Heart right ventricle (tissue), 16 donors: ENCODE measurements at regions not wholly inside any gene's neighbourhood (a gene's known extent, or its start where the extent isn't known, plus 50 kb on each side); places are given as distances from the start of the nearest gene placed in this dataset.

Experiments
- ATAC-seq, 8 donors: fragments of 200-7000 bp; cut with Tn5 transposase; one replicate each; pipeline ENCODE4 v1.9.1; 2020; ENCODE audit warnings: mild to moderate bottlenecking in 8 of 8, moderate library complexity in 8 of 8, moderate number of reproducible peaks in 1 of 8
- DNase-seq, 2 donors: peaks; one replicate each; pipeline ENCODE4 v3.0.0-alpha.2; 2020
- H3K27ac ChIP-seq, 10 donors: fragments of 200-600 bp; sonication (generic) in 2 of 10; one replicate each; pipeline versions ENCODE4 v1.5.0 to v1.8.0; 2020 to 2022; ENCODE audit warnings: mild to moderate bottlenecking in 3 of 10
- H3K27me3 ChIP-seq, 7 donors: fragments of 200-600 bp; one replicate each; pipeline ENCODE4 v1.8.0; 2021 to 2022; ENCODE audit warnings: mild to moderate bottlenecking in 2 of 7
- H3K36me3 ChIP-seq, 9 donors: fragments of 200-600 bp; sonication (generic) in 1 of 9; one replicate each; pipeline versions ENCODE4 v1.5.0 to v1.8.0; 2020 to 2022; ENCODE audit warnings: mild to moderate bottlenecking in 2 of 9
- H3K4me1 ChIP-seq, 9 donors: fragments of 200-600 bp; sonication (generic) in 1 of 9; one replicate each; pipeline versions ENCODE4 v1.5.0 to v1.8.0; 2020 to 2022; ENCODE audit warnings: mild to moderate bottlenecking in 4 of 9
- H3K4me3 ChIP-seq, 10 donors: fragments of 200-600 bp; sonication (generic) in 2 of 10; one replicate each; pipeline versions ENCODE4 v1.5.0 to v1.8.0; 2020 to 2022; ENCODE audit warnings: mild to moderate bottlenecking in 7 of 10, moderate library complexity in 2 of 10
- H3K9me3 ChIP-seq, 11 donors: fragments of 200-600 bp in 10 of 11; sonication (generic) in 2 of 11; one replicate each; pipeline versions ENCODE4 v1.5.0 to v1.8.0; 2013 to 2022; ENCODE audit warnings: mild to moderate bottlenecking in 2 of 11, control low read depth in 1 of 11, moderate library complexity in 1 of 11
- WGBS, 2 donors: extraction: QIAGEN DNeasy Blood & Tissue Kit; methylation state at CpG; one replicate each; pipeline ENCODE4 v1.1.7; 2013; ENCODE audit warnings: inconsistent platforms in 1 of 2; 5-methylcytosine and 5-hydroxymethylcytosine counted together
- intact Hi-C, 10 donors: fragments of 100-400 bp; cut with DNase I; formaldehyde crosslinking; loops; one replicate each; pipeline versions ENCODE4 v1.11.1 to v1.14.2; 2022
- TF ChIP-seq, protein P1 (sequence below), 9 donors: fragments of 200-600 bp; sonication (generic) in 2 of 9; IDR thresholded peaks; one replicate each; pipeline versions ENCODE4 v1.5.0 to v1.8.0; 2021 to 2022; ENCODE audit warnings: antibody characterized with exemption in 9 of 9, mild to moderate bottlenecking in 5 of 9, moderate library complexity in 1 of 9
- donor health status: Arrhythmogenic right ventricular cardiomyopathy.
- donor health status: ischemic (EF 13 %, LVEDD 7.1; RV severe dilation, severe dysfunction).
- donor health status: healthy with polysubstance abuse.
- donor health status: DM: no; HTN: yes; CAD: no.
- donor health status: DM: no; HTN: no; CAD: no.
- donor health status: ischemic (EF 25% LVEDD 6.9; RV normal size, moderate dysfunction).
- donor health status: ischemic (EF 25% LVEDD 5.7; RV mildly dilated, moderate dysfunction).
- donor health status: healthy.
- donor health status: DM: yes; HTN: yes; CAD: no.
- donor health status: Ischemic cardiomyopathy.
- donor health status: ischemic (EF 35%, LVEDD 5.7; RV mildly dilated, moderate dysfunction).
- donor health status: nonischemic (EF 11% LVEDD 7.7; RV severe dilation, severe dysfunction).
- donor health status: DM: yes; HTN: yes; CAD: no.
- donor health status: PGD.
- donor health status: ischemic (EF 29% LVEDD 5.4; RV normal size, mild dysfunction).
- donor health status: nonischemic (EF 23%, LVEDD 6.1; RV moderate dilation, normal function).

DNA sequence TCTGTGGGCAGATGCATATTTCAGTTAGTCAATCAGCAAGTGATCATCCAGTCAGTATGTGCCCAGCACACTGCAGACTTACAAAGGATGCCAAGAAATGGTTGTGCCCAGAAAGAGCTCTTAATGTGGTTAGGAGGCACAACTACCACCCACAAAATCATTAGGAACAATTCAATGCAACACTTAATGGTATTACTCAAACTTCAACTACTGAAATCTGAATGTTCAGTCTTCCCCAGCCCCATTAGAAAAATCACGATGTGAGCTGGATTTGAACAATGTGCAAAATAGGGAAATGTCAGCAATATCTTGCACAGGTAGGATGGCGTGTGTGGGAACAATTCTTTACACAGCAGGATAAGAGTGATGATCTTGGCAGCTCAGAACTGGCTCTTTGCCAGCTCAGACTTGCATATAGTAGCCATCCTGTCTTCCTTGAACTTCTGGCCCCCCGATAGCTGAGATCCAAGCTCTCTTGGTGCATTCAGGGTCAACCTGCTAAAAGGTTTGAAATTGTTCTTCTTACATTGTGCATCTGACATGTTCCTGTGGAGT is 556.7 kb upstream of the HTR1E start:
- no peak overlapping the region for H3K27ac ChIP-seq
- no peak overlapping the region for H3K4me3 ChIP-seq
- no peak for DNase-seq
- H3K9me3 ChIP-seq = peaks cover 0 to 9% (median 3%) of the 10 kb centered on the region in 11 donors
- no peak for ATAC-seq
- no peaks in the 10 kb centered on the region for H3K36me3 ChIP-seq
- WGBS, 2 donors = 83 to 84% methylated on average over 3 of the region's 3 CpGs
- no peaks in the 10 kb centered on the region for H3K27me3 ChIP-seq
- intact Hi-C loops = no loop called here
- no peaks in the 10 kb centered on the region for H3K4me1 ChIP-seq
- TF ChIP-seq, protein P1, sequence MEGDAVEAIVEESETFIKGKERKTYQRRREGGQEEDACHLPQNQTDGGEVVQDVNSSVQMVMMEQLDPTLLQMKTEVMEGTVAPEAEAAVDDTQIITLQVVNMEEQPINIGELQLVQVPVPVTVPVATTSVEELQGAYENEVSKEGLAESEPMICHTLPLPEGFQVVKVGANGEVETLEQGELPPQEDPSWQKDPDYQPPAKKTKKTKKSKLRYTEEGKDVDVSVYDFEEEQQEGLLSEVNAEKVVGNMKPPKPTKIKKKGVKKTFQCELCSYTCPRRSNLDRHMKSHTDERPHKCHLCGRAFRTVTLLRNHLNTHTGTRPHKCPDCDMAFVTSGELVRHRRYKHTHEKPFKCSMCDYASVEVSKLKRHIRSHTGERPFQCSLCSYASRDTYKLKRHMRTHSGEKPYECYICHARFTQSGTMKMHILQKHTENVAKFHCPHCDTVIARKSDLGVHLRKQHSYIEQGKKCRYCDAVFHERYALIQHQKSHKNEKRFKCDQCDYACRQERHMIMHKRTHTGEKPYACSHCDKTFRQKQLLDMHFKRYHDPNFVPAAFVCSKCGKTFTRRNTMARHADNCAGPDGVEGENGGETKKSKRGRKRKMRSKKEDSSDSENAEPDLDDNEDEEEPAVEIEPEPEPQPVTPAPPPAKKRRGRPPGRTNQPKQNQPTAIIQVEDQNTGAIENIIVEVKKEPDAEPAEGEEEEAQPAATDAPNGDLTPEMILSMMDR (IDR thresholded peaks at IDR 0.05) = no peak

DNA sequence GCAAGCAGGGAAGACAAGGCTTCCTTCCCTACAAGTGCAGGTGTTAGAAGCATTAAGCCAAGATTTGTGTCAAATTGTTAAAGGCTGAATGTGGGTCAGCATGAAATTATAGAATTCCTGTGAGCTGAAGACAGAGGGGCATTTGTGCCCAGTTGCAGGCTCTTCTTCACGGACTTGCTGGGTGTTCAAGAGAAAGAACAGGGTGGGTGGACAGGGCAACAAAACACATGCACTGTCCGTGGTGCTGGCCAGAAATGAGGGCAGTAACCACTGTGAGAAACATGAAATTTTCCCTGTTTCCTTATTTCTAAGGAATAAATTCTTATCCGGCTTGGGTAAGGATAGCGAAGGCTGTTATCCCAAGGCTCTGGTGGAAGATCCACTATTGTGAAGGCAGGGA is 579.5 kb upstream of the HTR1E start:
- Histone ChIP-seq H3K4me3 (no peak overlapping the region), H3K27ac (no peak overlapping the region), H3K4me1 (no peaks in the 10 kb centered on the region), H3K27me3 (no peaks in the 10 kb centered on the region), H3K36me3 (no peaks in the 10 kb centered on the region), H3K9me3 (no peaks in the 10 kb centered on the region)
- no peak for ATAC-seq
- intact Hi-C loops = no loop called here
- no peak for DNase-seq
- 58 to 63% methylated on average over 4 of the region's 4 CpGs for WGBS, 2 donors
- TF ChIP-seq, protein P1 (IDR thresholded peaks at IDR 0.05) = no peak

DNA sequence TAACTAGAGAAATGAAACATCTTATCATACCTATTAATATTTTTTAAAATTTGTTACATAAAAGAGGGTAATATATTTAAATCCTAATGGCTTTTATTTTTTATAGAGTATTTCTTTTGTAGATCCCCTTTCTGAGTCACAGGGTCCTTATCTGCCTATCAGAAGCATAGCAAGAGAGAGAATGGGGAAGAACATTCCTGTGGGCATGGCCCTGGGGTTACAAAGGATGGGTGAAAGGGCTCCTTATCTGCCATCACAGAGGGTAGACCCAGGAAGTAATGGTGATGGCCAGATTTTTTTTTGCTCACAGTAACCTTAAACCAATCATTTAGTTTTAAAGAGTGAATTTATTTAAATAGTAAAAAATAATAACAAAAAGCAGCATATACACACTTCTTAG is 582.1 kb upstream of the HTR1E start:
- DNase-seq (no peak), ATAC-seq (no peak)
- Histone ChIP-seq H3K9me3 (peaks cover 0 to 3% (median 0%) of the 10 kb centered on the region in 11 donors), H3K4me1 (no peaks in the 10 kb centered on the region), H3K27me3 (no peaks in the 10 kb centered on the region), H3K4me3 (no peak overlapping the region), H3K27ac (no peak overlapping the region), H3K36me3 (no peaks in the 10 kb centered on the region)
- TF ChIP-seq, protein P1 (IDR thresholded peaks at IDR 0.05) = no peak
- intact Hi-C loops = no loop called here

DNA sequence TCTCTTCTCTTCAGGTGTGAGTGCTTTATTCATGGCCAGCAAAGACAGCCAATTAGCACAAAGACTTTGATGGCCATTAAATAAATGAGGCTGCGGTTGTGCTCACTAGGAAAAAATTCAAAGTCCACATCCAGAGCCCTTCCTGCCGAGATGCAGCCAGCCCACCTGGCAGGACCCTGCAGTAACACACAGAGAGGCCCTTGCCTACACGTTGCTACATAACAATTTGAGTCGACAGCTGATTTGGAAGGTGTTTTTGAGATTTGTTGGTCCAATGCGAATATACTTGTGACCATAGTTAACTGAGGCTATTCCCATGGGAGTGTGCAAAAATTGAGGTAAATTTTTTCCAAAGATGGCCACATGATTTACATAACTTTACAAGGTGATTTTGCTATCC is 605.4 kb upstream of the HTR1E start:
- Histone ChIP-seq H3K4me3 (no peak overlapping the region), H3K36me3 (no peaks in the 10 kb centered on the region), H3K27me3 (no peaks in the 10 kb centered on the region), H3K4me1 (no peaks in the 10 kb centered on the region), H3K27ac (no peak overlapping the region), H3K9me3 (peaks cover 0 to 6% (median 0%) of the 10 kb centered on the region in 11 donors)
- intact Hi-C loops = no loop called here
- DNase-seq (no peak), ATAC-seq (no peak)
- WGBS, 2 donors = 30 to 44% methylated on average over 5 of the region's 5 CpGs
- TF ChIP-seq, protein P1 (IDR thresholded peaks at IDR 0.05) = no peak
